Cardiac muscle cell (in vitro differentiated cells and primary cell): ENCODE measurements at regions not wholly inside any gene's neighbourhood (a gene's known extent, or its start where the extent isn't known, plus 50 kb on each side); places are given as distances from the start of the nearest gene placed in this dataset.
"Not testable (repeated sequence)": the region's sequence is repeated elsewhere in the genome, so short reads cannot be mapped to it uniquely, and the experiment has no call there.

Experiments used
- DNase-seq, 2 donors: peaks; one replicate each; pipeline versions ENCODE4 v3.0.0 to v3.0.0-alpha.2; 2010 to 2017; ENCODE audit warnings: low read depth in 1 of 2, low spot score in 1 of 2
- H3K27ac ChIP-seq: fragments of 200-600 bp; sonication (generic); 2 replicates; pipeline ENCODE4 v1.5.1; 2016
- H3K27me3 ChIP-seq: fragments of 200-600 bp; sonication (generic); 2 replicates; pipeline ENCODE4 v1.6.0; 2016; ENCODE audit warnings: control low read depth
- H3K36me3 ChIP-seq: fragments of 200-600 bp; sonication (generic); 2 replicates; pipeline ENCODE4 v1.5.1; 2016; ENCODE audit warnings: control low read depth
- H3K4me1 ChIP-seq: fragments of 200-600 bp; sonication (generic); 2 replicates; pipeline ENCODE4 v1.8.1; 2017; ENCODE audit warnings: low read depth, mild to moderate bottlenecking, mixed run types
- H3K4me3 ChIP-seq: fragments of 200-600 bp; sonication (generic); 2 replicates; pipeline ENCODE4 v1.5.1; 2016; ENCODE audit warnings: mild to moderate bottlenecking
- H3K9me3 ChIP-seq: fragments of 200-600 bp; sonication (generic); 2 replicates; pipeline ENCODE4 v1.5.1; 2017; ENCODE audit warnings: low read depth, mild to moderate bottlenecking, control low read depth
- CTCF ChIP-seq: IDR thresholded peaks from 2 replicates; pipeline ENCODE4 v1.5.1; 2012; ENCODE audit warnings: low read depth, mild to moderate bottlenecking, low read length

GRCh38 chr2:111622859-111623258 is 261.1 kb downstream of the ANAPC1 start:
- H3K27ac ChIP-seq = no peak overlapping the region
- no peaks in the 10 kb centered on the region for H3K36me3 ChIP-seq
- no peak overlapping the region for H3K4me3 ChIP-seq
- H3K27me3 ChIP-seq = no peaks in the 10 kb centered on the region
- no peak for DNase-seq
- no peak for TF ChIP-seq CTCF
- no peaks in the 10 kb centered on the region for H3K4me1 ChIP-seq
- no peaks in the 10 kb centered on the region for H3K9me3 ChIP-seq

GRCh38 chr2:111623380-111623779 is 260.6 kb downstream of the ANAPC1 start:
- H3K9me3 ChIP-seq = no peaks in the 10 kb centered on the region
- H3K27me3 ChIP-seq = no peaks in the 10 kb centered on the region
- TF ChIP-seq CTCF = no peak
- no peak for DNase-seq
- H3K36me3 ChIP-seq = no peaks in the 10 kb centered on the region
- no peaks in the 10 kb centered on the region for H3K4me1 ChIP-seq
- H3K27ac ChIP-seq = no peak overlapping the region
- no peak overlapping the region for H3K4me3 ChIP-seq

GRCh38 chr2:111624411-111625156 is 259.4 kb downstream of the ANAPC1 start:
- Histone ChIP-seq H3K27ac (no peak overlapping the region), H3K36me3 (no peaks in the 10 kb centered on the region), H3K27me3 (no peaks in the 10 kb centered on the region), H3K9me3 (no peaks in the 10 kb centered on the region), H3K4me1 (no peaks in the 10 kb centered on the region), H3K4me3 (no peak overlapping the region)
- peak in 1 of 2 donors; percentile 92 for DNase-seq
- no peak for TF ChIP-seq CTCF

- not testable (repeated sequence) for H3K4me3 ChIP-seq, H3K9me3 ChIP-seq, H3K4me1 ChIP-seq, DNase-seq, H3K27ac ChIP-seq, H3K27me3 ChIP-seq, H3K36me3 ChIP-seq
Measured at GRCh38 chr2:111625157-111625537, 258.8 kb downstream of the ANAPC1 start.

GRCh38 chr2:111626037-111626864 is 257.7 kb downstream of the ANAPC1 start:
- Histone ChIP-seq H3K4me1 (no peaks in the 10 kb centered on the region), H3K4me3 (no peak overlapping the region), H3K9me3 (no peaks in the 10 kb centered on the region), H3K27ac (no peak overlapping the region), H3K27me3 (no peaks in the 10 kb centered on the region), H3K36me3 (no peaks in the 10 kb centered on the region)
- DNase-seq = peak in 1 of 2 donors; percentile 51
- TF ChIP-seq CTCF = no peak

GRCh38 chr2:111626865-111627163 is 257.2 kb downstream of the ANAPC1 start:
- Histone ChIP-seq H3K9me3 (no peaks in the 10 kb centered on the region), H3K27me3 (no peaks in the 10 kb centered on the region), H3K4me1 (no peaks in the 10 kb centered on the region), H3K36me3 (no peaks in the 10 kb centered on the region), H3K27ac (no peak overlapping the region), H3K4me3 (no peak overlapping the region)
- TF ChIP-seq CTCF = no peak
- DNase-seq = no peak
